Occipital lobe (tissue), 1 donor: ENCODE measurements at regions not wholly inside any gene's neighbourhood (a gene's known extent, or its start where the extent isn't known, plus 50 kb on each side); places are given as distances from the start of the nearest gene placed in this dataset.
"Not testable (repeated sequence)": the region's sequence is repeated elsewhere in the genome, so short reads cannot be mapped to it uniquely, and the experiment has no call there.

Experiments used
- DNase-seq: peaks from one replicate; lab custom pipeline; 2025; lab: John Stamatoyannopoulos, UW

DNA sequence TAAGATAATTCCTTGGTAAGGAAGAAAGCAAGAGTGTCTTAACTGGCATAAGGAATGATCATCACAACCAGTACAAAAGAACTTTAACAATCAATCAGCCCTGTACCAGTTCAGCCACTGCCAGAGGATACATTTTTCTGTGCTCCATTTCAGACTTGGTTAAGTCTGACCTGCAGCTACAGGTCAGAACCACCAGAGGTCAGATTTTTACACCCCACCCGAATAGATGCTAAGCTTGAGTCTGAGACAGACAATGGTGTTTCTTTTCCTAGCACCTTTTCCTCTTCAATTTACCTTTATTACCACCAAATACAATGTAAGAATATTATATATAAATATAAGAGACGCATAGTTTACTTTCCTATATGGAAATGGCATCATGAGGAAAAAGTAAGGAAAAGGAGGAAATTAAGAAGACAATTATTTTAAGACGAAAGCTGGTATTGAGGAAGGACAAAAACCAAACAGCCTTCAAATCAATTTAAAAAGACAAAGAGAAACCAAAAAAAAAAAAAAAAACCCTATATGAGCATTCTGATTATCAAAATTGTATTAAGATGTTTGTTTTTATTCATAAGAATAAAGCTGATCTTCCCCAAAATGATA, 215.3 kb upstream of the TTC29 start:
- no peak for DNase-seq

DNA sequence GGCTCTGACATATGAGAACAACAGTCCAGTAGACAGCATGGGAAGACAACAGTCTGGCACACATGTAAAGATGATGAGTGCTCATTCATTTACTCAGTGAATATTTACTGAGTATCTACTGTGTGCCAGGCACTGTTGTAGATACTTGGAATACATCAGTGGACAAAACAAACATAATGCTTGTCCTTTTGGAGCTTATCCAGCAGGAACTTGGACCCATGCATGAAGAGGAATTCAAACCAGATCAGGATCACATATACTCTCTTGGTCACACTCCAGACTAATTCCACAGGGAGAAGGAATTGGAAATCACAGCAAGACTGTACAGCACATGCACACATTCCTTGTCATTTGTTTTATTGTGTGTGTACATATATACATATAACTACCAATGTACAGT, 217.6 kb upstream of the TTC29 start:
- no peak for DNase-seq

DNA sequence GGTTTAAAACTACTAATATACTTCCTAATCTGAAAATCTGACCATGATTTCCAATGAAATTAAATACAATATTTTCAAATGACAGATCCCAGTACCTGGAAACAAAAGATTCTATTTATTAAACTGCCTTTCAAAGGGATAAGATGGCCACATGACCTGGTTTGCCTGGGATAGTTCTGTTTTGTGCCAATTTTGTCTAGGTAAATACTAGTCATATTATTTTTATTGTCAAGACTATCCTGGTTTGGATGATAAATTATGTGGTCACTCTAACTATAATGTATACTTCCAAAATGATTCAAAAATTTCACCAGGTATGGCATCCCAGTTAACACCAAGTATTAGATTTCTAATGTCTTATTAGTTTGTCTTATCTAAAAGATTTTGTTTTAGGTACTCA, 222.5 kb upstream of the TTC29 start:
- not testable (repeated sequence) for DNase-seq

DNA sequence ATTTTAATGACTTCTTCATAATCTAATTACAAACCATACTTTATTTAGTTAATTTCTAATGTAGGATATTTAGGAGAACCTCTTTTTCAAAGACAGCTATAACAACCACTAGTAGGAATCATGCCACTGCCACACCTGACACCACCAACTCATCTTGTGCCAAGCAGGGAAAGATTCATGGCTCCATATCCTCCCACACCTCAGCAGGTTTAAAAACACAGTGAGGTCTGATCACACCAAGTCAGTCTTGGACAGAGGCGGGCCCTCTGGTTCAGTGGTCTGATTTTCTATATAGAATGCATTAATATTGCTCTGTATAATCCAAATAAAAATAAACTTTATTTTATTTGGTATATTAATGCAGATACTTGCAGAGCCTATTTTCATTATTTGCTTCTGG, 227.7 kb upstream of the TTC29 start:
- DNase-seq: no peak

DNA sequence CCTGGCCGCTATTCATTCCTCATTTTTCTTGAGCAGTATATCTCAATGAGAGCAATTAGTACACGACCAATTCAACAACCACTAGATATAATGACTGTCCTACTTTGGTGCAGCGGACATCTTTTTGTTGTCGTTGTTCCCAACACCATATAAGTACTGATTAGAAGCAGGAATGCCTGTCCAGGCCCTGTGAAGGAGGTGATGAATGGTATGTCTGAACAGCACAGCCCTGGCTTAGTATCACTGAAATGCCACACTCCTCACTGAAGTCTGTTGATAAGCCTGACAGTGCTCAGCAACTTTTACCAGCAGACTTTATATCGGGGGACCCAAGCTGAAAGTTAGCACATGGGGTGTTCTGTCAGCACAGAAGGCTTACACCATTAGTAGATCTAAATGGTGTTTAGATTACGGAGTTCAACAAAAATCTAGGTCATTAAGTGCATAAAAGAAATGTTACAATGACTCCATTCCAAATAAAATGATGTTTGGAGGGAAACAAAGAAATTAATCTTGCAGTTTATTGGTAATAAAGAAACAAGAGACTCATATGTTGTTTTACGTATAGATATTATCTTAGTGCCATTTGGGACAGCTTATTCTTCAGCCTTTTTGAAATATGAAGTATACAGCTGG, 228.3 kb upstream of the TTC29 start:
- DNase-seq: no peak

DNA sequence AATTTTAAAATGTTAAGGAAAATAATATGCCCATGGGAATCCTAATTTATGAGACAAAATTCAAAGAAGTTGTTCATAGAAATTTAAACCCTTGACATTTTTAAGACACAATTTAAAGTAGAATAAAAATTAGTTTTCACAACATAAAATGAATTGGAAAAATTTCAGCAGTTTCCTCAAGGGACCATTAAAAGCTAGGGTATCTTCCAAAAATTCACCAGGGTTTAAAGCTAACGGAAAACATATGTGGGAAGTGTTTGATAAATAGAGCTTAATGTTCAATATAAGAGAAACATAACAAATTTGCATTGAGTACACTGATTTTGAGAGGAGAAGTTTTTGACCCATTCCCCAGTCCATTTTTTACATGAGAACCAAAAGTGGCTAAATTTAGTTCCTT, 228.9 kb upstream of the TTC29 start:
- no peak for DNase-seq

DNA sequence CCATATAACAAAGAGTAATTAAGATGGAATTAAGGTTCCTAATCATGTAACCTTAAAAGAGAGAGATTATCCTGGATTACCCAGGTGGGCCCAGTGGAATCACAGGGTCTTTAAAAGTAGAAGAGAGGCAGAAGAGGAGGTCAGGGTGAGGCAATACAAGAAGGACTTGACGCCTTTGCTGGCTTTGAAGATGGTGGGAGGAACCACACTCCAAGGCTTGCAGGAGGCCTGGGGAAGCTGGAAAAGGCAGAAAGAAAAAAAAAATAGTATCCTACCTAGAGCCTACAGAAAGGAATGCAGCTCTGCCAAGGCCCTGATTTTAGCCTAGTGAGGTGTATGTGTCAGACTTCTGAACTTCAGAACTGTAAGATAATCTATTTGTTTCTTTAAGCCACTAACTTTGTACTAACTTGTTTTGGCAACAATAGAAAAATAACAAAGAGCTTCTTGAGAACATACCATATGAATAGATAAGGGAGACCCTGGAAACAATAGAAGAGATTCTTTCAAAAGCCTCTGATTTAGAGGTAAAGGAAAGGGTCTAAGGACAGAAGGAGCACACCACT, 229.9 kb upstream of the TTC29 start:
- DNase-seq: no peak

DNA sequence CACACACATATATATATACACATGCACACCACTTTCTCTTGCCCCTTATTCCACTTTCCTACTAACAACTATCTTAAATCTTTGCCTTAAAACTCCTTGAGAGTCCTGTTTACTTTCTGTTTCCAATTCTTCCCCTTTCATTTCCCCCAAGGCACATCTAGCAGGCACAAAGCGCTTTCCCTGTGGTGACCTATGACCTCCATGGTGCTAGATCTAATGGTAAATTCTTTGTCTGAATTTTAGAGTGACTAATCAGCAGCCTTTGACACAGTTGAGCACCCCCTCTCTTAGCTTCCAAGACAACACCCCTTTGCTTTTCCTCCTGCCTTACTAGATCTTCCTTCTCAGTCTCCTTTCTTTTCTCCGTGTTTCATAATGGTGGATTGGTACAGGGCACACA, 236.4 kb upstream of the TTC29 start:
- DNase-seq: no peak

DNA sequence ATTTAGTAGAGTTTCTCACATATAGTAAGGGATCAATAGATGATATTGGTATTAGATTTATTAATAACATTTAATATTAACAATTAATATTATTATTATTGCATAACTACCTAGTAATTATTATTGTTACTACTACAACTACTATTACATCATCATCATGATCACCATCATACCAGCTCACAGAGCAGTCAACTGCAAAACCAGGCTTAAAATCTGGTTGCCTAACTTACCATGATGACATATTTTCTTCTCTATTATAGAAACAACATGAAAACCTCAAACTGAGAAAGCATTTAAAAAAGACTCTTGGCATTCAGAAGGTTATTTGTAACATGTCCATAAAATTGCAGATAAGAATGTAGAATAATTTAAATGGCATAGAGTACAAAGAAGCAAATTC, 247.0 kb upstream of the TTC29 start:
- no peak for DNase-seq

DNA sequence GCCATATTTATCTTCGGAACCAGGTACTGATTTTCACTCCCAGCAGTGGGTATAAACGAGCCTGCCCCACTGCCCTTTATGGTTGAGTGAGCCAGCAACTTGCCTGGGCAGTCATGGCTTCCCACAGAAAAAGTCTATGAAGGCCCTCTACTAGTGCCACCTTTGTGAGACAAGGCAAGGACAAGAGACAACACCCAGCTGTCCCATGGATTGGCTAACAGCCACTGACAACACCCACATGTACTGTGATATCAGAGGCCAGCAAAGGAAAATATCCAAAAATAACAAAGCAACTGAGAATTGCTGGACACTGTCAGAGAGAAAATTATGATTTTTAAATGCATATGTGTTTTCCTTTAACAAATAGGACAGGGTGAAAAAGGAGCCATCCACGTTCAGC, 248.4 kb upstream of the TTC29 start:
- no peak for DNase-seq

DNA sequence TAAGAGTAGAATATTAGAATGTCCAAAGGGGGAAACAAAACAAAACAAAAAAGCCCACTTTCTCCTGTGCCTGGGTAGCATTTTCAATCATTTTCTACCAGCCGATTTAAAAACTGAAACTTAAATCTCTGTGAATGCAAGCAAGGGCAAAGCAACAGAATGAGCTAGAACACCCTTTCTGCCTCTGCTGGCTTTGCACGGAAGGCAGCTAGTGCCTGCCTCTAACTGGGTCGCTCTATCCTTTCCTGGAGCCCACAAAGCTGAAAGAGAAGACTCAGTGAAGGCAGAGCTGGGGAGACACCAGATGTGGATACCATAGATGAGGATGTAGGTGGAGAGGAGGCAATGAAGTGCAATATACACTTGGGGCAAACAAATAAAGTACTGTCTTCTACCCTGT, 248.9 kb upstream of the TTC29 start:
- DNase-seq: no peak

DNA sequence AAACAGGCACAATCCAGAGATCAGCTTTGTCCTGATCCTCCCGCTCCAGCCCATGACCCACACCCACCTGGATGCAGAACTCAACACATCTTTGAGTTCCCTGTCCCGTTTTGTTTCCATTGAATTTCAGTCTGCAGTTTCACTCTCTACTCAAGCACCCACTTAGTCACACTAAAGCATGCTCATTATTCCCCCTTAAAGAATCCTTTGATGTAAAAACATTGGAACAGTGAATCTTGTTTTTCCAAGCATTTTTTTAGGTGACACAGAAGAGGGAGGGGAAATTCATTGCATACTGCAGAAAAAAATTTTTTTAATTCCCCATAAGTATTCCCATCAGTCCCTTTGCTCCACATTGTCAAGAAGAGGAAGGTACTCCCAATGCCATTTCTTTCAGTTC, 249.7 kb upstream of the TTC29 start:
- DNase-seq: no peak

DNA sequence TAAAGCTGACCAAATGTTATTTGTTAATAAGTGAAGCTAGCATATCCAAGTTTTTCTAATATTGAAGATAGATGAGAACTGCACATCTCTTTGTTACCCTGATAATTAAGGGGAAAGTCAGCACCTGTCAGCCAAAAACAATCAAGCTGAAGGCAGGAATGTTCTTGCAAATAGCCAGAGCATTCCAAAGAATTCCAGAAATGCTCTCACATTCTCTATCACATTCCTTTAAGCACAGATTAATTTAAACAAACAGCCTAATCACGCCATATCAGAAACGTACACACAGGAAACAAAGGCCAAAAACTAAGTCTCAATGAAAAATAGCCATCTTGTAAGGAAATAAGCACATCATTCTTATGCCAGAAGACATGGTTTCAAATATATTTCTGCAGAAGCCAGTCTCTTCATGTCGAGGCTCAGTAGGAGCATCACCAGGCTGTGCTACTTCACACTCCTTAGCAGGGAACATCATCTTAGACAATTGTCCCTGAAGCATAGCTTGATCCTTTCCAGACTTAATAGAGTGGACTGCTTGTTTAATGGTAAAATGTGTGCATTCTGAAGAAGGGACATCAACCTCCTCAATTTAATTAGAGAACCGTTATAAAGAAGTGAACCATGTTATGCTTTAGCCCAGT, 252.9 kb upstream of the TTC29 start:
- DNase-seq: no peak

DNA sequence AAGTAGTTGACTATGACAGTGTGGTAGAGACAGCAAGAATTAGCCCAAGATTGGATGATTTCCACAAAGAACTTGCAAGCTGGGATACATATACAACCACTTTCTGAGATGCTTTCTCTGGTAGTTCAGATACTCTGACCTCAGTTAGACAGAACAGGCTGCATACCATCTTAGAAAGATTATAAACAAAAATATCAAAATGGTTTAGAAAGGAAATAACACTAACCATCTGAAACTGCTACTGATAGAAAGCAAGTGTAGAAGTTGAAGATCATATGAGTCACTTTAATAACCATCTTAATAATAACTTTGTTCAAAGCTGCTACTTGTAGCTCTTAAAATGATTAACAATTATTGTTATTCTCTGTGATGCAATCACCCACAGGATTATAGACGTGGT, 255.4 kb upstream of the TTC29 start:
- DNase-seq: no peak

DNA sequence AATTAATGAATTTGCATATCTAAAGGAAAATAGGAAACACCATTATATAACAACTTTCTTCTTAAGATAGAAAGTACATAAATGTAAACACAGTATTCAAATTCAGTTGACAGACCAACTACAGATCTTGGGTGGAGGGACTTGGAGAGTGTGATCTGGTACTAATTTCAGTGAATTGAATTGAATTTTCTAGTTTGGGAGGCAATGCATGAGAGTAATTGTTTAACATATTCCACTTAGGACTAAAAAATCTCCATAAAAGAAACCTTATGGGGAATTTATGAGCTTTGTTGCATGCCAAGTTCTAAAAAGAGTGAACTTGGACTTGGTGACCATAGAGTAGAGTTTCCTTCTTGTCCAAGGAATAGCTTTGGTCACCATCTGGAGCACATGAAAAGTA, 261.1 kb upstream of the TTC29 start:
- DNase-seq: no peak

DNA sequence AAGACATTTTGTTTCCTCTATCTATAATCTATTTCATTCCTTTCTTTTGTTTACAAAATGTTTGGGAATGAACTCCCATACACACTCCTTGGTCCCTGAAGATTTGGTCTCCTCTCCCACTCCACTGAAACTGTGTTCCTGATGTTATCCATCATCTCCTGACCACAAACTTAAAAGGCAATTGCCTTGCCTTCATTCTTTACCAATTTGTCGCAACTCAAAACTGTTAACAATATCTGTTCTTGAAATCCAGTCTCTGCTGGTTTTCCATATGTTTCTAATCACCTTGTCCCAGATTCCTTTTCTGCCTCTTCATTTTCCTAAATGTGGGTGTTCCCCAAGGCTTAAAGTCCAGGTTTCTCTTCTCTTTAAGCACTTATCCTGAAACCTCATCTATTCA, 262.2 kb upstream of the TTC29 start:
- DNase-seq: no peak

DNA sequence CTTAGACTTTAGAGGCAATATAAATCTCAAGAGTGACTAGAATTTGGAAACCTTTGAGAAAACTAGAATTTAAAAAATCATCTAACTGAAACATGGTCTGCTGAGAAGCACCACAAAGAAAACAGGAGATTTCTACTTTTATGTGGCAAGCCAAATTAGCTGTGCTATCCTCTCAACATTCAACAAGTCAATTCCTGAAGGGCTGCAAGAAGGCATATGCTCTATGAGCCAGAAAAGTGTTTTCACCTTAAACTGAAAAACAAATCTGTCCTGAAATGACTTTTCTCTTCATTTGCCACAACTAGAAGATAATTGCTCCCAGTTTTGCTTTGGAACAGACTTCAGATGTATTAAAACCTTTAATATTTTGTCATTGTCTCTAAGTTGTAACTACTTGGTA, 263.2 kb upstream of the EDNRA start:
- DNase-seq: no peak

DNA sequence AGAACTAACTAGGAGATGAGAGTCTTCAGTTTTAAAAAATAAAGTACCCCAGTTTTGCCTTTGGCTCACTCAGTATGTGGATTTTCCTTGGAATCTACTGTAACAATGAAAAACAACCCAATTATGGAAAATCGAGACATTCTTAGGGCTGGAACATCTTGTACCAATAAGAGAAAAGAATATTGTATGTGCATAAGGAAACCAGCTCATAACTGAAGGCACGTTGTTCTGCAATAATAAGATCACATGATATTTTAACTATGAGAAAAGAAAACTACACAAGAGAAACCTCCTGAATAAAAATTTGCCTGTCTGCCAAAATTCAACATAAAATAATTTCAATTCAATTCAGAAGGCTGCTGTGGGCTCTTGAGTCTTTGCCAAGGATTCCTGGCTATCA, 261.8 kb upstream of the EDNRA start:
- DNase-seq: no peak

DNA sequence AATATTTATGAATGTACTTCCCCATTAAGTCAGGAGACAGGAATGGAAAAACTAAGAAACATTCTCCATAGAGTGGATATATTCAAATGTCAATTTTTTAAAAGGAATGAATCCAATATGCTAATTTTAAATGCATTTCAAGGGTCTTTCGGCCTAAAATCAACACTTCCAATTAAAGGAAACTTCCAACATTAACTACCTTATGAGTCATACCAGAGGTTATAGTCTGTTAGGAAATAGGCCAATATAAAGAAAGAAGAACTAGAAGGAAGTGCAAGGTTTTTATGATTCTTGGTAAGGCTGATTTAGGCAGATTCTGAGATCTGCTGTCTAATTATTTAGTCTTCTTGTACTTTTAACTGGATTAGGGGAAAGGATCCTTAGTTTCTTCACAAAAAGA, 260.1 kb upstream of the EDNRA start:
- no peak for DNase-seq

DNA sequence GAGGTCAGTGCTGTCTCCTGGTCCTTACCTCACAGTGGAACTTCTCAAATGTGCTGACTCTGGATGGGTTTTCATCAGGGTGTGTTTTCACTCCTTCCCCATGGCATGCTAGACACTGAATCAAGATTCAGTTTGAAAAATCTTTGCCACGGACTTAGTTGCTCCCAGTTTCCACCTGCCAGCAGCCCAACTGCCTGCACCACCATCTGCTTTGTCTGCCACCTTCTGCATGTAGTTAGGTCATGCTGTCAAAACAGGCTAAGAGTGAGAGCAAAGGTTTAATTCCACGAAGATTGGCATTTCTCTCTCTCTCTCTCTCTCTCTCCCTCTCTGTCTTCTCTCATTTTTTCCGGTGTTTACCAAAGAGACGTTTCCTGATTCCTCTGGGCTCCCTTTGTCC, 258.0 kb upstream of the EDNRA start:
- no peak for DNase-seq

DNA sequence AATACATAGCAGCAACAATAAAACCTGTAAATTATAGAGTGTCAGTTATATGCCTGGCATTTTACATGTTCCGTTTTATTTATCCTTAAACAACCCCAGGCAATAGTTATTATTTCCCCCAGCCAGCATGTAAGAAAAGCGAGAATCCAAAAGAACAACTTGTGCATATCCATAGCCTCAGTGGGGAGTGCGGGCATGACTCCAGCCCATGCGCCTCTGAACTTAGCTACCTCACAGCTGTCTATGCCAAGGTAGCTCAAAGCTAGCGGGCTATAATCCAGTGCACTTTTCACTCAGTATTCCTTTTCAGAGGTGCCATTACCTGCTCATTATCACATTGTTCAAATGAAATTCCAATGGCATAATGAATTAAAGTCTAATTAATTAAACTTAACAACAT, 257.3 kb upstream of the EDNRA start:
- DNase-seq: no peak

DNA sequence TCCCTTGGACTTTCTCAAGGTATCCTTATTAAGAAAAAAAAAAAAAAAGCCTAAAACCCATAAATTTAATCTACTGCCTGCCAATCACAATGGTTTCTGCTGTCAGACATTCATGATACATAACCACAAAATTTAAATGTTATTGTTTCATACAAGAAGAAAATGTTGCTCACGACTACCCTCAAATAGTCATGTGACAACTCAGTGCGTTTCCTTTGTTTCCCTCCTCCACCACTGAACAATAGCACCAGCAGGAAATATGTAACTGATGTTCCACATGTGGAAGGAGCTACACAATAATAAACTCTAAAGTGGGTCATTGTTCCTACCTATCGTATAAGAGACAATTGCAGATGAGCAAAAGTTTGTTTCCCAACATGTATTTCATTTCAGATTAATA, 244.1 kb upstream of the EDNRA start:
- no peak for DNase-seq

DNA sequence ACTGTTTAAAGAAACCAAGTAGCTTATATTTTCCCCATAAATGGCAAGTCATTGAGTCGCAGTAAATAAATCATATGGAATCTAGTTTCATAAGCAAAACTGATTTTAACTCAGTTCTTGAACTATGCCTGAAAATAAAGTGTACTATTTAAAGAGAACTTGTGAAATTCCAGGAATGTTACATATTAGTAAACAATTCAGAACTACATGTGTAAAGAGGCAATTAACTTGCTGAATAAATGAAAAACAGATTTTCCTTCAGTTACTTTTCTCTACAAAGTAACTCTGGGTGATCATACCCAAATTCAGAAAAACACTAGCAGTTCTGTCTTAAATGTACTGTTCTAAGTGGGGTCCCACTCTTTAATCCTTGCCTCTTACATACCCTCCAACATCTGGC, 236.1 kb upstream of the EDNRA start:
- no peak for DNase-seq
